K562 (cell line): ENCODE measurements at regions not wholly inside any gene's neighbourhood (a gene's known extent, or its start where the extent isn't known, plus 50 kb on each side); places are given as distances from the start of the nearest gene placed in this dataset.

Experiments
- ATAC-seq: fragments of 200-7000 bp; cut with Tn5 transposase; 3 replicates; pipeline ENCODE4 v1.9.1; 2020; ENCODE audit warnings: moderate library complexity
- BruUV-seq: library from RNA; stranded (reverse); fragments of 400-500 nt; replicated peaks from 2 replicates; lab custom pipeline; 2021; lab: Mats Ljungman, UMichigan
- CTCF ChIA-PET: fragments of 300-600 bp; formaldehyde crosslinking; extraction: SDS; loops from one replicate; lab custom pipeline; 2021; ENCODE audit warnings: low intra/inter-chr PET ratio; lab: Yijun Ruan, JAX
- POLR2A ChIA-PET: fragments of 300-600, 350-650 bp; sonication (Branson Sonifier 250); formaldehyde crosslinking; extraction: SDS; loops from one replicate; lab custom pipeline; 2021; ENCODE audit warnings: antibody characterized with exemption, inconsistent platforms; lab: Yijun Ruan, JAX
- DNase-seq, 4 experiments: peaks; one replicate each; pipeline versions ENCODE4 v3.0.0 to v3.0.0-alpha.2; 2011 to 2018; ENCODE audit warnings: low spot score in 3 of 4, mixed read lengths in 3 of 4; ENCODE audit errors: extremely low read depth in 1 of 4
- FAIRE-seq: peaks from 2 replicates; lab custom pipeline; 2011; peaks lifted over from hg19 to GRCh38; lab: Jason Lieb, UNC
- H2AFZ ChIP-seq: 2 replicates; pipeline ENCODE4 v1.6.0; 2011; ENCODE audit warnings: low read depth, low read length, control low read depth, inconsistent platforms
- H3K27ac ChIP-seq: fragments of 200-600 bp; 3 replicates; pipeline ENCODE4 v1.8.0; 2011; ENCODE audit warnings: low read depth, mild to moderate bottlenecking, control low read depth, inconsistent platforms, low read length, moderate library complexity, mixed read lengths; ENCODE audit errors: extremely low read depth
- H3K27me3 ChIP-seq, 2 experiments: fragments of 300-600 bp in 1 of 2; 2 replicates in 1 of 2; 3 replicates in 1 of 2; pipeline versions ENCODE4 v1.6.0 to v1.8.0; 2011; ENCODE audit warnings: inconsistent platforms in 2 of 2, low read length in 2 of 2, mild to moderate bottlenecking in 1 of 2, mixed read lengths in 1 of 2, moderate library complexity in 1 of 2; ENCODE audit not compliant: control insufficient read depth in 2 of 2, insufficient read depth in 2 of 2
- H3K36me3 ChIP-seq: fragments of 300-600 bp; 3 replicates; pipeline ENCODE4 v1.8.0; 2011; ENCODE audit warnings: mild to moderate bottlenecking, low read length, inconsistent platforms; ENCODE audit not compliant: control insufficient read depth, insufficient read depth
- H3K4me1 ChIP-seq, 2 experiments: fragments of 200-600 bp in 1 of 2; replicated peaks in 1 of 2; 2 replicates in 1 of 2; 3 replicates in 1 of 2; pipeline versions ENCODE4 v1.5.1 to v1.8.0; 2011; ENCODE audit warnings: inconsistent platforms in 2 of 2, low read length in 2 of 2, mild to moderate bottlenecking in 1 of 2, mixed read lengths in 1 of 2, moderate library complexity in 1 of 2; ENCODE audit not compliant: control insufficient read depth in 2 of 2, insufficient read depth in 2 of 2
- H3K4me2 ChIP-seq: 2 replicates; pipeline ENCODE4 v1.6.1; 2011; ENCODE audit warnings: low read length, control low read depth, inconsistent platforms, mixed read lengths; ENCODE audit not compliant: insufficient read depth
- H3K4me3 ChIP-seq: fragments of 200-600 bp; sonication (generic), shearing (Covaris generic); 2 replicates; pipeline ENCODE4 v1.5.1; 2016; ENCODE audit warnings: control low read depth, inconsistent platforms
- H3K79me2 ChIP-seq: fragments of 200-600 bp; 3 replicates; pipeline ENCODE4 v1.8.0; 2011; ENCODE audit warnings: low read length, inconsistent platforms; ENCODE audit not compliant: control insufficient read depth, insufficient read depth
- H3K9ac ChIP-seq, 2 experiments: 2 replicates each; pipeline versions ENCODE4 v1.6.0 to v1.6.1; 2011; ENCODE audit warnings: low read depth in 2 of 2, low read length in 2 of 2, control low read depth in 1 of 2, inconsistent platforms in 1 of 2, mild to moderate bottlenecking in 1 of 2, mixed read lengths in 1 of 2; ENCODE audit not compliant: insufficient read depth in 1 of 2
- H3K9me1 ChIP-seq: one replicate; pipeline ENCODE4 v1.6.0; 2011; ENCODE audit warnings: inconsistent platforms, mild to moderate bottlenecking, low read length, moderate library complexity; ENCODE audit not compliant: control insufficient read depth, insufficient read depth
- H3K9me3 ChIP-seq: replicated peaks from 2 replicates; pipeline ENCODE4 v1.5.1; 2011; ENCODE audit warnings: low read depth, low read length, inconsistent platforms; ENCODE audit not compliant: control insufficient read depth, insufficient read depth
- H4K20me1 ChIP-seq: replicated peaks from 2 replicates; pipeline ENCODE4 v1.6.1; 2011; ENCODE audit warnings: low read length, inconsistent platforms, mixed read lengths; ENCODE audit not compliant: control insufficient read depth, insufficient read depth
- ATF6 ChIP-seq: sonication (generic); formaldehyde crosslinking; IDR thresholded peaks from 2 replicates; pipeline ENCODE4 v1.4.0; 2020; ENCODE audit warnings: mild to moderate bottlenecking, missing genetic modification reagents
- CSDE1 ChIP-seq, 2 experiments: fragments of 450-650 bp; IDR thresholded peaks; 2 replicates each; pipeline ENCODE4 v1.6.1; 2016; ENCODE audit warnings: mild to moderate bottlenecking in 1 of 2
- DMBX1 ChIP-seq: fragments of 250-450 bp; sonication (Bioruptor Pico); IDR thresholded peaks from 2 replicates; pipeline ENCODE4 v1.8.0; 2022; ENCODE audit warnings: inconsistent platforms, mild to moderate bottlenecking, moderate library complexity, borderline replicate concordance
- HIVEP1 ChIP-seq: fragments of 250-450 bp; sonication (Bioruptor Pico); IDR thresholded peaks from 2 replicates; pipeline ENCODE4 v1.4.0; 2020; ENCODE audit warnings: mild to moderate bottlenecking
- HOXB6 ChIP-seq: fragments of 250-450 bp; sonication (Bioruptor Pico); IDR thresholded peaks from 2 replicates; pipeline ENCODE4 v1.5.1; 2022; ENCODE audit warnings: mild to moderate bottlenecking, borderline replicate concordance
- MTA3 ChIP-seq: fragments of 450-650 bp; formaldehyde crosslinking; IDR thresholded peaks from 2 replicates; pipeline ENCODE4 v1.6.1; 2017; ENCODE audit warnings: mild to moderate bottlenecking, borderline replicate concordance
- NR3C1 ChIP-seq: sonication (generic); formaldehyde crosslinking; IDR thresholded peaks from 2 replicates; pipeline ENCODE4 v1.8.1; 2022; ENCODE audit warnings: missing genetic modification reagents
- PCBP1 ChIP-seq: fragments of 200-400 bp; formaldehyde crosslinking; IDR thresholded peaks from 2 replicates; pipeline ENCODE4 v1.6.1; 2018; ENCODE audit warnings: mild to moderate bottlenecking, low read depth, low read length; ENCODE audit not compliant: poor library complexity, severe bottlenecking
- RFX1 ChIP-seq: fragments of 450-650 bp; IDR thresholded peaks from 2 replicates; pipeline ENCODE4 v1.6.1; 2016; ENCODE audit warnings: mild to moderate bottlenecking, moderate library complexity
- THAP12 ChIP-seq: fragments of 250-450 bp; sonication (Bioruptor Pico); IDR thresholded peaks from 2 replicates; pipeline ENCODE4 v1.9.0; 2021; ENCODE audit warnings: mild to moderate bottlenecking, inconsistent platforms
- TRIM28 ChIP-seq: fragments of 450-650 bp; IDR thresholded peaks from 2 replicates; pipeline ENCODE4 v1.6.1; 2017
- WGBS: fragments of 100-300 bp; shearing (Covaris generic); methylation state at CpG from one replicate; pipeline ENCODE4 v1.1.6; 2016; ENCODE audit warnings: low coverage, mixed read lengths; ENCODE audit not compliant: insufficient coverage; ENCODE audit errors: missing lambda C conversion rate; 5-methylcytosine and 5-hydroxymethylcytosine counted together
- in situ Hi-C: fragments of 300-500 bp; cut with MboI; formaldehyde crosslinking; loops from 4 replicates; pipeline ENCODE4 v1.15.0; 2018; ENCODE audit warnings: inconsistent platforms, mixed read lengths
- intact Hi-C: fragments of 100-400 bp; cut with micrococcal nuclease; formaldehyde crosslinking; loops from 2 replicates; pipeline ENCODE4 v1.14.2; 2022

DNA sequence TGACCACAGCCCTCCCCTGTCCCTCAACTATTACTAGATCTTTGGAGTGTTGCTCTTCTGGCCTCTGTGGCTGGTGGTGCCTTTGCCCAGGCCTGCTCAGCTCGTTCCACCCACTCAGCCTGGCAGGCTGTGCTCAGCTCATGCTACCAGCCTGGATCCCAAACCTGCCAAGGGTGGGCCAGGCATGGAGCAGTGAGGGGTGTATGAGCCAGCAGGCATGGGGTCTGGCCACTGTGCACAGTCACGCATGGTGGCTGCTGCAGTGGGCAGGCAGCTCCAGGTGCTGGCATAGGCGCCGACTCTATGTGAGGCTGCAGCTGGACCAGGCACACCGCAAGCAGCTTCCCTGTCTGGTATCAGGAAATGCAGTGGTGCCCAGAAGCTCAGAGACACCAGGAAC, 449.9 kb downstream of the MATN1 start (continued):
- no peak for TF ChIP-seq THAP12 (CRISPR knock-in tag)
- TF ChIP-seq CSDE1 (IDR thresholded peaks at IDR 0.05) = no peak
- no peak for TF ChIP-seq HIVEP1 (CRISPR knock-in tag)
- no peak for TF ChIP-seq NR3C1

GRCh38 chr1:30273021-30273325, 450.4 kb downstream of the MATN1 start:
- Histone ChIP-seq H4K20me1 (no peaks in the 10 kb centered on the region), H3K9me3 (no peaks in the 10 kb centered on the region), H3K27ac (no peak overlapping the region), H3K9ac (no peak overlapping the region), H3K4me1 (no peaks in the 10 kb centered on the region), H2AFZ (no peak overlapping the region), H3K4me2 (no peak overlapping the region), H3K36me3 (no peaks in the 10 kb centered on the region), H3K27me3 (peaks cover 2 to 16% of the 10 kb centered on the region in 2 experiments; a peak in 1 of 5 replicates), H3K9me1 (peaks cover 2% of the 10 kb centered on the region), H3K79me2 (no peaks in the 10 kb centered on the region), H3K4me3 (no peak overlapping the region)
- DNase-seq = no peak
- BruUV-seq = no TSS peak
- ChIA-PET POLR2A (interaction anchor here (0.6 kb wide), 1 partner anchor 9 kb away, joined by 3 read pairs; no protein-coding TSS in a partner anchor), CTCF (no interaction called here)
- whole genome bisulfite sequencing = 0% methylated on average over 1 of the region's 1 CpG
- in situ Hi-C loops (no loop called here), intact Hi-C loops (no loop called here)
- no peak for FAIRE-seq
- ATAC-seq = no peak
- TF ChIP-seq TRIM28 = no peak
- TF ChIP-seq RFX1 = no peak
- no peak for TF ChIP-seq PCBP1
- TF ChIP-seq MTA3 = no peak
- no peak for TF ChIP-seq DMBX1 (CRISPR knock-in tag)
- TF ChIP-seq ATF6 = no peak
- no peak for TF ChIP-seq HOXB6 (CRISPR knock-in tag)
